ENCODE measurements at regions not wholly inside any gene's neighbourhood (a gene's known extent, or its start where the extent isn't known, plus 50 kb on each side); places are given as distances from the start of the nearest gene placed in this dataset.

DNA sequence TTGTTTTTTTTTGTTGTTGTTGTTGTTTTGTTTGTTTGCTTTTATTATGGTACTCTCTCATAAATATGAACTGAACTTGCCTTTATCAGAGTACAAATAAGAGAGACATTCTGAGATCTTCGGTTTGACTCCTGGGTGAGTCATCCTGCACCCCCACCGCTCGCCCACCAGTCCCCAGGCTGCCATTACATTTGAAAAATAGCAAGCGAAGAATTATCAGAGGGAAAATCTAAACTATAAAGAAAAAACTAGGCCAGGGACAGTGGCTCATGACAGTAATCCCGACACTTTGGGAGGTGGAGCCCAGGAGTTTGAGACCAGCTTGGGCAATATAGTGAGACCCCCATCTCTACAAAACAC, 122.1 kb upstream of the MAP3K1 start:
- DNase-seq (peak in 3 of 14 experiments; percentile 35 to 65 (median 40)), ATAC-seq (ENCODE audit: poor library complexity) (peak; percentile 30)
- Mint-ChIP-seq H3K27me3 (no peaks in the 10 kb centered on the region), H3K4me1 (ENCODE audit: low read depth) (peaks cover 97% of the 10 kb centered on the region), H3K27ac (peak overlapping the region; percentile 82), H3K4me3 (peak overlapping the region; percentile 71), H3K36me3 (ENCODE audit: low read depth) (peaks cover 6% of the 10 kb centered on the region), H3K9me3 (no peaks in the 10 kb centered on the region)
- intact Hi-C loops (cut with DNase I, micrococcal nuclease): loop anchor here in 1 of 2 experiments (5.0 to 10.0 kb wide), 3 partner anchors 58 to 218 kb away; partner anchors contain the start of gene MAP3K1
- ChIA-PET POLR2A (interaction anchor here (1.7 kb wide), 1 partner anchor 16 kb away, joined by 5 read pairs; no protein-coding TSS in a partner anchor), CTCF (no interaction called here)
- no peak for TF ChIP-seq CTCF (IDR thresholded peaks at IDR 0.05)
- peaks cover 62% of the 10 kb centered on the region for H3K4me1 ChIP-seq (ENCODE audit: insufficient read depth, low read length)
- peaks cover 0 to 6% of the 10 kb centered on the region in 2 experiments for H3K9me3 ChIP-seq (ENCODE audit: control insufficient read depth in 1 of 2, insufficient read depth in 1 of 2, low read length in 2 of 2)
- no peaks in the 10 kb centered on the region for H3K36me3 ChIP-seq (ENCODE audit: insufficient read depth, low read length)
- H3K27ac ChIP-seq (ENCODE audit: low read depth in 1 of 2, low read length in 2 of 2): no peak overlapping the region
- H3K27me3 ChIP-seq (ENCODE audit: control insufficient read depth in 1 of 2, insufficient read depth in 2 of 2, low read length in 2 of 2): no peaks in the 10 kb centered on the region
- H3K4me3 ChIP-seq (ENCODE audit: low read length): no peak overlapping the region

DNA sequence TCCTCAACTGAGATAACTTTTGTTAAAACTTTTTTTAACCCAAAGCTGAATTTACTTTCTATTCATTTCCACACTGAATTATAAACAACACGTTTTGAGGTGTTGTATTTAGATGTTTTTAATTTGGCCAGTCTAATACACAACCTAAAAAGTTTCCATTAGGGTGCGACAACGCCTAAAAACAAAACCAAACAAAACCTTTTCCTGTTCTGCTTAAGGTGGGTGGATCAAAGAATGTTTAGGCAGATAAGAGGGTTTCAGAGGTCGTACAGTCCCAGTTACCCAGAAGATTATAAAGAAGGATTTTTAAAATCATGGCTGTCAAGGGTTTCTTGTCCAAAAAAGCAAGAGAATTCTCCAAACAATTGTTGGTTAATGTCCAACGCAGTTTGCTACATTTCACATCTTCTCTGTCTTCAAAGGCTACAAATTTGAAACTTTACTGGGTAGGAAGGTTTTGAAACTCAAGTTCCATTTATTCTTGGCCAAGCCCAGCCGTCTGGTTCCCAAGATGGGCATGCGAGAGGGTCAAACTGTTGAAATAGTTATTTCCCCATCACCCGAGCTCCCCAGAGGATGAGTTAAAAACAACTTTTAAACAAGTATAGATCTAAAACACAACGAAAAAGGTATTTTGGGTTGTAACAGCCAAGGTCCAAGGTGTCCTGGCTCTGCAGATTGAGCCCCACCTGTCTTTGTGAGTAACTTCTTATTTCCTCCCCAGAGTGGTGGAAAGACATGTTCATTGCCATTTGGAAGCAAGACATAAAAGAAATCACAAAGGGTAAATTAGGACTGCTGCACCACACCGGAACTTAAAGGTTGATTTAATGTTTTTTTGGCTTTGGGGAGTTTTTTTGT, 122.8 kb upstream of the MAP3K1 start:
- Histone ChIP-seq H3K9me3 (ENCODE audit: control insufficient read depth in 1 of 2, insufficient read depth in 1 of 2, low read length in 2 of 2) (peaks cover 0 to 6% of the 10 kb centered on the region in 2 experiments), H3K27me3 (ENCODE audit: control insufficient read depth in 1 of 2, insufficient read depth in 2 of 2, low read length in 2 of 2) (no peaks in the 10 kb centered on the region), H3K36me3 (ENCODE audit: insufficient read depth, low read length) (no peaks in the 10 kb centered on the region), H3K27ac (ENCODE audit: low read depth in 1 of 2, low read length in 2 of 2) (peak overlapping the region; percentile 18 to 62), H3K4me1 (ENCODE audit: insufficient read depth, low read length) (peaks cover 67% of the 10 kb centered on the region), H3K4me3 (ENCODE audit: low read length) (no peak overlapping the region)
- H3K27ac Mint-ChIP-seq: peak overlapping the region; percentile 82
- peaks cover 97% of the 10 kb centered on the region for H3K4me1 Mint-ChIP-seq (ENCODE audit: low read depth)
- H3K36me3 Mint-ChIP-seq (ENCODE audit: low read depth): peaks cover 6% of the 10 kb centered on the region
- H3K27me3 Mint-ChIP-seq: no peaks in the 10 kb centered on the region
- peak; percentile 51 for ATAC-seq (ENCODE audit: poor library complexity)
- intact Hi-C loops (cut with DNase I, micrococcal nuclease): loop anchor here in 1 of 2 experiments (5.0 to 10.0 kb wide), 3 partner anchors 58 to 218 kb away; partner anchors contain the start of gene MAP3K1
- peak overlapping the region; percentile 71 for H3K4me3 Mint-ChIP-seq
- H3K9me3 Mint-ChIP-seq: no peaks in the 10 kb centered on the region
- peak in 3 of 14 experiments; percentile 39 to 70 (median 46) for DNase-seq
- POLR2A ChIA-PET: interaction anchor here (1.0 to 2.0 kb wide), 5 partner anchors 8 to 212 kb away, joined by 4 to 9 read pairs (median 5); no protein-coding TSS in a partner anchor
- no peak for TF ChIP-seq CTCF (IDR thresholded peaks at IDR 0.05)
- CTCF ChIA-PET: no interaction called here

DNA sequence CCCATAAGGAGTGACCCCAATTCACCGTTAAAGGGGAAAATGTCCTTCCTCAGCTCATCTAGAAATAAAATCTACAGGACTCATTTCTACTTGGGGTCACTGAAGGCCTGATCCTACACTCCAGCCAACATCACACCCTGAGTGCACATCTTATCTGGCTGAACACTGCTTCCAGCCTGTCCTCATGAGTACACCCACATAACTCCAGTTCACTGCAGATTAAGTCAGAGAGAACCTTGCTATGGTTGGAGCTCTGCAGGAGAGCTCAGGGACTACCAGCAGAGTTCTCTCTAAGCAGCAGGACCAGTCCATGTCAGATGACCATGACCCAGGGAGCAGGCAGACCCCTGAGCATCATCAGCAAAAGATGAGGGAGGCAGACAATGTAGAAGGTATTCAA, 126.9 kb upstream of the MAP3K1 start:
- Mint-ChIP-seq H3K4me1 (ENCODE audit: low read depth) (peaks cover 100% of the 10 kb centered on the region), H3K27me3 (no peaks in the 10 kb centered on the region), H3K9me3 (peaks cover 4% of the 10 kb centered on the region), H3K4me3 (no peak overlapping the region), H3K27ac (peak overlapping the region; percentile 82), H3K36me3 (ENCODE audit: low read depth) (peaks cover 6% of the 10 kb centered on the region)
- ATAC-seq (ENCODE audit: poor library complexity) (no peak), DNase-seq (no peak)
- ChIA-PET CTCF (interaction anchor here (1.2 kb wide), 1 partner anchor 11 kb away, joined by 4 read pairs; no protein-coding TSS in a partner anchor), POLR2A (interaction anchor here (0.6 to 5.6 kb wide), 9 partner anchors 7 to 209 kb away, joined by 3 to 45 read pairs (median 24); partner anchors contain the start of gene MAP3K1)
- no peak for TF ChIP-seq CTCF (IDR thresholded peaks at IDR 0.05)
- Histone ChIP-seq H3K27me3 (ENCODE audit: control insufficient read depth in 1 of 2, insufficient read depth in 2 of 2, low read length in 2 of 2) (no peaks in the 10 kb centered on the region), H3K36me3 (ENCODE audit: insufficient read depth, low read length) (no peaks in the 10 kb centered on the region), H3K9me3 (ENCODE audit: control insufficient read depth in 1 of 2, insufficient read depth in 1 of 2, low read length in 2 of 2) (peaks cover 0 to 4% of the 10 kb centered on the region in 2 experiments), H3K4me1 (ENCODE audit: insufficient read depth, low read length) (peaks cover 65% of the 10 kb centered on the region), H3K4me3 (ENCODE audit: low read length) (no peak overlapping the region), H3K27ac (ENCODE audit: low read depth in 1 of 2, low read length in 2 of 2) (peak overlapping the region in 1 of 2 donors; percentile 29)
- intact Hi-C loops (cut with DNase I, micrococcal nuclease): no loop called here

All from CD4-positive, alpha-beta T cell (primary cell).